VCaP (cell line): ENCODE measurements at regions not wholly inside any gene's neighbourhood (a gene's known extent, or its start where the extent isn't known, plus 50 kb on each side); places are given as distances from the start of the nearest gene placed in this dataset.

ENCODE experiments used
- H3K27ac ChIP-seq: fragments of 450-650 bp; 2 replicates; pipeline ENCODE4 v1.5.1; 2017
- CTCF ChIP-seq: fragments of 450-650 bp; conservative IDR thresholded peaks from 2 replicates; pipeline ENCODE4 v1.5.1; 2017; ENCODE audit warnings: mild to moderate bottlenecking, moderate library complexity

GRCh38 chr10:81013771-81014170, 476.1 kb downstream of the SH2D4B start:
- H3K27ac ChIP-seq = no peak overlapping the region
- no peak for TF ChIP-seq CTCF

DNA sequence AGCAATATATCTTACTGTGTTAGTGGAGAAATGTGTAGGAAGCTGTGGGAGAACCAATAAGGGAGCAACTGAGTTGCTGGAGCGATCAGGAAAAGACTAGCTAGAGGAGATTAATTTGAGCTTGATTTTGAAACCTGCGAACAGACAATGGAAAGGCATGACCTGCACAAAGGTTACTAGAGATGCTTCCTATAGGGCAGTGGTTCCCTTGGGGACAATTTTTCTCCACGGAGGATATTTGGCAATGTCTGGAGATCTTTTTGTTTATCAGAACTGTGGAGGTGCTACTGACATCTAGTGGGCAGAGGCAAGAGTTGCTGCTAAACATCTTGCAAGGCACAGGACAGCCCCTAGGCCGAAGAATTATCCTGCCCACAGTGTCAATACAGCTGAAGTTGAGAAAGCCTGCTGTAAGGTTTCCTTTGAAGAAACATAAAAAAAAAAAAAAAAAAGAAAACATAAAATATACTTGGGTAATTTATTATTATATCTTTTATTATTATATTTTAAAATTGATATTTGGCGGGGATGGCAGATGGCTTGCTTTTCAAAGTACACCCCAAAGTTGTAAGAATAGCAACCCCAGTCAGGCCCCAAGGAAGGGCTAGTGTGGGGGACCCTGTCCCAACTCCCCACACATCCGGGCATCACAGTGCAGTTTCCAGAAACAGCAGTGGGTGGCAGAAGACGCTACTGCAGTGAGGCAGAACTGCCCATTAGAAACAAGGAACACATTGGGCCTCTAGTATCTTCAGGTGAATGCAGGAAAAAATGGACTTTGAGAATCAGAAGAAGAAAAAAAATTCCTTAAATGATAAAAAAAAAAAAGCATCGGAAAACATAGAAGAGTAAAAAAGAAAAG, 481.6 kb downstream of the SH2D4B start:
- H3K27ac ChIP-seq = peak overlapping the region; percentile 48; the same call in 1 of the 2 replicates
- TF ChIP-seq CTCF = peak; percentile 86

- no peak for TF ChIP-seq CTCF
- H3K27ac ChIP-seq = no peak overlapping the region
Measured at GRCh38 chr10:81021428-81022129, 483.9 kb downstream of the SH2D4B start.

- H3K27ac ChIP-seq = no peak overlapping the region
- TF ChIP-seq CTCF = no peak
Measured at GRCh38 chr10:81026591-81026990, 488.9 kb downstream of the SH2D4B start.

DNA sequence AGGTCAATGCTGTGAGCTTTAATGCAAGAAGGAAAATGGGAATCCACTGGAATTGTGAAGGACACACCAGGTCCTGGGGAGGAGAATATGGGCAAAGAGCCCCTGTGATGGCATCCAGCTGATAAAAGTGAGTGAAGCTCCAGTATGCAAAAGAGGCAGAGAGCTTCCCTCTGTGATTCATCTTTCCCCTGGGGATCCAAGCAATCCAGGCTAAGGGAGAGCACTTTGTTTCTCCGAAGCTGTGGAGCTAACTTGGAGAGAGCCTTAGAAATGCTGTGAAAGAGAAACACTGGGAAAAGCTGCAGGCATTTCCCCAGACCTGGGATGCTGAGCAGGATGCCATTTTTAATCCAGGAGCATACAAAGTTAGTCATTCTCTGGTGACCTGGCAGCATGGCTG, 489.5 kb downstream of the SH2D4B start:
- no peak overlapping the region for H3K27ac ChIP-seq
- no peak for TF ChIP-seq CTCF

- H3K27ac ChIP-seq = no peak overlapping the region
- TF ChIP-seq CTCF = no peak
Measured at GRCh38 chr10:81027706-81028105, 490.0 kb downstream of the SH2D4B start.

DNA sequence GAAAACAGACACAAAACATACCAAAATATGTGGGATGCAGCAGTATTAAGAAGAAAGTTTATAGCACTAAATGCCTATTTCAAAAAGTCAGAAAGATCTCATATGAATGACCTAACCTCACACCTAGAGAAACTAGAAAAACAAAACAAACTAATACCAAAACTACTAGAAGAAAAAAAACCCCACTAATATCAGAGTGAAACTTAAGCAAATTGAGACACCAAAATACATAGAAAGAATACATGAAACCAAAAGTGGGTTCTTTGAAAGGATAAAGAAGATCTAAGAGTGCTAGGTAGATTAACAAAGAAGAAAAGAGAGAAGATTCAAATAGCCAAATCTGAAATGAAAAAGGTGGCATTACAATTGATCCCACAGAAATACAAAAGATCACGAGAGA, 494.1 kb downstream of the SH2D4B start:
- TF ChIP-seq CTCF = no peak
- H3K27ac ChIP-seq = no peak overlapping the region
